ENCODE measurements at regions not wholly inside any gene's neighbourhood (a gene's known extent, or its start where the extent isn't known, plus 50 kb on each side); places are given as distances from the start of the nearest gene placed in this dataset.

DNA sequence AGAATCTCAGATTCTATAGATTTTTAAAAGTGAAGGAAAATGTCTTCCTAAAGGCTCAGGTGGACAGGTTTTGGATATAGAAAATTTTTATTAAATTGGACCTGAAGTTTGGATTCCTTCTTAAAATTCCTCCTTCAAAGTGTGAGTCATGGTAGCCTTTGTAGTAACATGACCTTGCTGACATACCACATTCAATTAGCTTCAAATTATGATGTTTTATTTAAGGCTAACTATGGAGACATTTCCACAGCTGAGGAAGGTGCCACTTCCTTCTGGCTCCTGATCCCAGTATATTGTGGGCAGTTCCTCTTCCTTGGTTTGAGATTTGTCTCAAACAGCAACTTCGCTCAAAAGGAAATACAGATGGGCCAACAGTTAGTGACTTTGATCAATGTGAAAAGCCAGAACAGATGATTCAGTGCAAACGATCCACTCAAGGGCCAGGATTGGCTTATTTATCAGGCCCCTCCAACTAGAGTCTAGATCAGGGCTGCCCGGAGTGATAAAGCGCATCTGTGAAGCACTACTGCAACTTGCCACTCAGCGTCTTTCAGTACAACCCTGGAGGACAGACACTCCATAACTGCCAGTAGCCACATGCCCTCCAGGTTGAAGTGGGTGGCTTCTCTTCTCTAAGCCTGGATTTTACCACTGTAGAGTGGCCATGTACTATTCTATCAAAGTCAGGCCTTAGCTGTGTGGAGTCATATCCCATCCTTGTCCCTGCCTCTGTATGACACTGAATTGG is 573.5 kb downstream of the KIF20B start:
- TF ChIP-seq EP300 (IDR thresholded peaks at IDR 0.05), result no peak
- TF ChIP-seq, protein P1, sequence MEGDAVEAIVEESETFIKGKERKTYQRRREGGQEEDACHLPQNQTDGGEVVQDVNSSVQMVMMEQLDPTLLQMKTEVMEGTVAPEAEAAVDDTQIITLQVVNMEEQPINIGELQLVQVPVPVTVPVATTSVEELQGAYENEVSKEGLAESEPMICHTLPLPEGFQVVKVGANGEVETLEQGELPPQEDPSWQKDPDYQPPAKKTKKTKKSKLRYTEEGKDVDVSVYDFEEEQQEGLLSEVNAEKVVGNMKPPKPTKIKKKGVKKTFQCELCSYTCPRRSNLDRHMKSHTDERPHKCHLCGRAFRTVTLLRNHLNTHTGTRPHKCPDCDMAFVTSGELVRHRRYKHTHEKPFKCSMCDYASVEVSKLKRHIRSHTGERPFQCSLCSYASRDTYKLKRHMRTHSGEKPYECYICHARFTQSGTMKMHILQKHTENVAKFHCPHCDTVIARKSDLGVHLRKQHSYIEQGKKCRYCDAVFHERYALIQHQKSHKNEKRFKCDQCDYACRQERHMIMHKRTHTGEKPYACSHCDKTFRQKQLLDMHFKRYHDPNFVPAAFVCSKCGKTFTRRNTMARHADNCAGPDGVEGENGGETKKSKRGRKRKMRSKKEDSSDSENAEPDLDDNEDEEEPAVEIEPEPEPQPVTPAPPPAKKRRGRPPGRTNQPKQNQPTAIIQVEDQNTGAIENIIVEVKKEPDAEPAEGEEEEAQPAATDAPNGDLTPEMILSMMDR (IDR thresholded peaks at IDR 0.05), result no peak

Data from esophagus muscularis mucosa (tissue), 3 donors.